Ammon's horn (tissue), 1 donor: ENCODE measurements at regions not wholly inside any gene's neighbourhood (a gene's known extent, or its start where the extent isn't known, plus 50 kb on each side); places are given as distances from the start of the nearest gene placed in this dataset.
"Not testable (repeated sequence)": the region's sequence is repeated elsewhere in the genome, so short reads cannot be mapped to it uniquely, and the experiment has no call there.

Experiments
- DNase-seq: peaks from one replicate; pipeline ENCODE4 v3.0.0-alpha.2; 2016; ENCODE audit warnings: low spot score

DNA sequence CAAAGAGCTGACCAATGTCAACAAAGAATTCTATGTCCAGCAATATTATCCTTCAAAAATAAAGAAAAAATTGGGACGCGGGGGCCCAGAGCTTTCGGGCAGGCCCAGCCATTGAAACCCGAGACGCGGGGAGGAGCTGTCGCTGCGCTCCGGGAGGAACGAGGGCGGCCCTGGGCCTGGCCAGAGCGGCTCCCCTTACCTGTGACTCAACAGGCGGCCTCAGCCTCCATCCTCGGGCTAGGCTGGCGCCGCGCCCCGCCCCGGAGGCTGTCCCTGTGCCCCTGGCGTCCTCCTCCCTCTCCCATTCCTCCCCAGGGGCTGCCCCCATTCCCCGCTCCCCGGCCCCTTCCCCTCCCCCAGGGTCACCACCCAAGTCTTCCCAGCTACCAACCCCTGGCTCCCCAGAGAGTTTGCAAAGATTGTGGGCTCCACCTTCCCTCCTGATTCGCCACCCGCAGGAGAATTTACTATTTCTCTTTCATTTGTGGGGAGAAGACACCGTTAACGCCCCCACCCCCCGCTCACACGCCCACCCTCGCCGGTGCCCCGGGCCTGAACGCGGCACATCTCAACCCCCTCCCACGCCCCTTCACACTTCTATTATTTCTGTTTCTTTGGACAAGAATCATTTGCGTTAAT lies 127.9 kb downstream of the ARRDC4 start:
- DNase-seq, result not testable (repeated sequence)

DNA sequence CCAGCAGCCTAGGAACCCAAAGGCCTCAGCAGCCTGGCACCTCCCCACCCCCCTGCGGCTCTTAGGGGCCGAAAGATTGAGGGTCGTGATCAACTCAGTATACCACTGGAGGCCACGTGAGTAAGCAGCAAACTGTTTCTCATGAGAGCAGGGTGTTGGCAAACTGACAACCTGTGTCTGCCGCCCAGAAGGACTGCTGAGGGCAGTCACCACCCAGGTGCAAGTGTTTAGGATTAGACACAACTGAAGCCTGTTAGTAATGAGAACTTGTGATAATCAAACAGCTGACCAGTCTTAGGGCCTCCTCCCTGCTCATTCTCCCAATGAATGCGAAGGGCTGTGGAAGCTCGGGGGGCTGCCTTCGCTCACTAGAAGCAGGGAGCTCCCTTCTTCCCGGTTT lies 128.8 kb downstream of the ARRDC4 start:
- not testable (repeated sequence) for DNase-seq

DNA sequence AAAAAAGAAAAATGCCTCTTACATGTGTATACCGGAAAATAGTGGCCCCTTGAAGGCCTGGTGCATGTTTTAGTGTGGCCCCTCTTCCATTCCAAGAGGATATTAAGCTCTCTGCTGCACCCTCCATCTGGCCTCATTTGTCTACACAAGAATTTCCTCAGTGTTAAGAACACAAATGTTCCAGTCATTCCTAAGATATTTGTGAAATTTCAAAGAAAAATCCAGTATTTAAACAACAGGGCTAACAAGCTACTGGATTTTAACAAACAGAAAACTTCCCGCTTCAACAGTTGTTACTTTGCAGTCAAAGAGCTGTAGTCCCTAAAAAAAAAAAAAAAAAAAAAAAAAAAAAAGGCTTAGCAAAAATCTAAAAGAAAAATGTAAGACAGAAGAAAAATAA lies 137.5 kb downstream of the ARRDC4 start:
- DNase-seq, result not testable (repeated sequence)

DNA sequence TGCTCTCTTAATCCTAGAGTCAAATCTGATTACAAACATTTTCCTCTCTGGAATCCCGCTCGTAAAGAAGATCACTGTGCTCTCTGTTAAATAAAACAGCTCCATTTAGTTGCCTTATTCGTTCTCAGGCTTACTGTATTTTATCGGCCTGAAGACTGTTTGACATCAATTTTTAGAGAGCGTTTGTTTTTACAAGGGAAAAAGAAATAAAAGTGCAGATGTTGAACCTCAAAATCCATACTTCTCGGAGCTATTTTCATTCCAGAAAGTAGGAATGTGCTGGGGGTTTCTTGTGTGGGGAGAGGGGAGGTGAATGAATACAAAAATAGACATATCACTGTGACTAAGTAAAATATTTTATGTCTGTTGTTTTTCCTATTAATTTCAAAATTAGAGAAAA lies 140.1 kb downstream of the ARRDC4 start:
- not testable (repeated sequence) for DNase-seq

DNA sequence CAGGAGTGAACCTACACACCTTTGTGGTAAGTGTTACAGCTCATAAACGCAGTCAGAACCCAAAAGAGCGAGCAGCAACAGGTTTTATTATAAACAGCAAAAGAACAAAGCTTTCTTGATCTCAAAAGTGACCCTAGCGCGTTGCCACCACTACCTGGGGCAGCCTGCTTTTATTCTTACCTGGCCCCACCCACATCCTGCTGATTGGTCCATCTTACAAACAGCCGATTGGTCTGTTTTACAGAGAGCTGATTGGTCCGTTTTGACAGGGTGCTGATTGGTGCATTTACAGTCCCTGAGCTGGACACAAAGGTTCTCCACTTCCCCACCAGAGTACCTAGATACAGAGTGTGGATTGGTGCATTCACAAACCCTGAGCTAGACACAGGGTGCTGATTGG lies 143.1 kb downstream of the ARRDC4 start:
- DNase-seq, result no peak

DNA sequence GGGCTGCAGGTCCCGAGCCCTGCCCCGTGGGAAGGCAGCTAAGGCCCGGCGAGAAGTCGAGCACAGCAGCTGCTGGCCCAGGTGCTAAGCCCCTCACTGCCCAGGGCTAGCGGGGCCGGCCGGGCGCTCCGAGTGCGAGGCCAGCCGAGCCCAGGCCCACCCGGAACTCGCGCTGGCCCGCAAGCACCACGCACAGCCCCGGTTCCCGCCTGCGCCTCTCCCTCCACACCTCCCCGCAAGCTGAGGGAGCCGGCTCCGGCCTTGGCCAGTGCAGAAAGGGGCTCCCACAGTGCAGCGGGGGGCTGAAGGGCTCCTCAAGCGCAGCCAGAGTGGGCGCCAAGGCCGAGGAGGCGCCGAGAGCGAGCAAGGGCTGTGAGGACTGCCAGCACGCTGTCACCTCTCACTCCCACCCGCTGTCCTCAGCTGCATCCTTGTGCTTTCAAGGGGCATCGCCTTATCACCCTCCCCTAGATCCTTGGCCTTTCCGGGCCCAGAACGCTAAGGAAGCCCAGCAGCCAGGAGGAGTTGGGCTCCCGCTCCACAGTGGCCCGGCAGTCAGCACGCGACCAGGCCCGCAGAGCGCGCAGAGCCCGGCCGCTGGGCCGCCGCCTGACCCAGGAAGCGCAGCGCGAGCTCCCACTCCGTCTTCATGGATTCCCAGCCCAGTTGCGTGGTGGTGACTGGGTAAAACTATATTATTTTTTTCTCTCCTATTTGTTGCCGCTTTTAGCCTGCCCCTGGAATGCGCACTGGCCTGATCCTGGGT lies 144.1 kb downstream of the ARRDC4 start:
- DNase-seq, result not testable (repeated sequence)

DNA sequence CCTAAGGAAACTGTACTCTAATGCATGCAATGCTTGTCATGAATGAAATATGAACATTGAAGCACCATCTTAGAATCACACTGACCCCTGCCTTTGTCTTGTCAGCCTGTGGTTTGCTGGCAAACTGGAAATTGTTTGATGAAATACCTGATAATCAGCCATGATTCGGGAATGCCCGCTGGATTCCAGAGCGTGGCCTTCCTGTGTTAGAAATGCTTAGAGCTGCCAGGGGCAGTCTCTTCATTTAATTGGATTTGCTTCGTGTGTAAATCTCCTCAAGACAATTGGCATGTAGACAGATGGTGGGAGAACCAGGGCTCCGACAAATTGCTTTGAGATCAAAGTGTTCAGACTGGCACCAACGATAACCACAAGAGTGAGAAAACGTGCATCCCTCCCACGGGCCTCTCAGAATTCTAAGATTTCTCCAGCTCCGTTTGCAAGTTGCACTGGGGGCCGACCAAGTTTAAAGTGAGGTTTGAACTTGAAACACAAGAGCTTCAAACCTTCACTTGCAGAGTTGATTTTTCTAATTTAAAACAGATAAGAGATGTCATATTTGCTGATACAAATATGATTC lies 146.2 kb downstream of the ARRDC4 start:
- DNase-seq, result not testable (repeated sequence)

DNA sequence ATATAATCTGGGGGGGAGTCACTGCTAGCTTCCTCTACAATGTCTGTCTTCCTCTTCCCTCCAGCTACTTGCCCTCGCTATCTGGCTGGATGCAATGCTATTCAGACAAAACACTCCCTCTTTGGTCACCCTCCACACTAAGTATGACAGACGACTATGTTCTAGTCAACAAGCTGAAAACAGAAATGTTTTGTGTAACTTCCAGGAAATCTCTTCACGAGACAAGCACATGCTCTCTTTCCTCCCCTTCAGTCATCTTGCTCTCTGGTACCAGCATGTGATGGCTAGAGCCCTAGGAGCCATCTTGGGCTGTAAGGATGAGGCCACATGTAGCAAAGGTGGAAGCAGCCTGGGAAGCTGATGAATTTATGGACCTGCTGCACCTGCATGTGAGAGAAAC lies 151.3 kb downstream of the ARRDC4 start:
- no peak for DNase-seq

DNA sequence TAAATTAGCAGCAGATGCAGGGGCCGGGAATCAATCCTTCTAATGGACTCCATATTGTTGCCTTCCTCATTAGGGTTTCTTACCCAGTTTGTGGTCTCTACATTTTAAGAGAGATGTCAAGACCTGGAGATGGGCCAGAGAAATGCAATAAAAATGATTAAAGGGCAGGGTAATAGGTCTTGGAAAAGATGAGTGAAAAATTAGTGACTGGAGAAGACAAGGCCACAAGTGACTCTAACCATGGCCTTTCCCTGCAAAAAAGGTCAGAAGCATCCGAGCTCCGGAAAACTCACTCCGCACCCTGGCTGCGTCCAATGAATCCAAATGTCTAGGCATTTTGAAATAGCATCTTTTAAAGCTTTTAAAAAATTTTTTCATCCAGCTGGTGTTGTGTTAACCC lies 152.8 kb downstream of the ARRDC4 start:
- no peak for DNase-seq

DNA sequence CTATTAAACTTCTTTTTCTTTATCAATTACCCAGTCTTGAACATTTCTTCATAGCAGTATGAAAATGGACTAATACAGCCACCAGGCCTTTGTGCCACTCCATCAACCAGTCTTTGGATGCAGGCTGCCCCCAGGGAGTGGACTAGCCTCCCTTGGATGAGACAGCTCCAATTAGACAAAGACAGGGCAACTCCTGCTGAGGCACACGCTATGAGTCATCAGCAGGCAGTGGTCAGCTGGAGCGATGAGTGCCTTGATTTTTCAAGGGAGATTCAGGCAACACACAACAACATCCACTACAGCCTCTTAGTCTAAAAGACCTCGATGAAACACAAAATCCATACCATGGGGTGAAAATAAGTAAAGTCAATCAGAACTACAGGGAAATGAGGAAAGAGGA lies 160.1 kb downstream of the ARRDC4 start:
- no peak for DNase-seq

DNA sequence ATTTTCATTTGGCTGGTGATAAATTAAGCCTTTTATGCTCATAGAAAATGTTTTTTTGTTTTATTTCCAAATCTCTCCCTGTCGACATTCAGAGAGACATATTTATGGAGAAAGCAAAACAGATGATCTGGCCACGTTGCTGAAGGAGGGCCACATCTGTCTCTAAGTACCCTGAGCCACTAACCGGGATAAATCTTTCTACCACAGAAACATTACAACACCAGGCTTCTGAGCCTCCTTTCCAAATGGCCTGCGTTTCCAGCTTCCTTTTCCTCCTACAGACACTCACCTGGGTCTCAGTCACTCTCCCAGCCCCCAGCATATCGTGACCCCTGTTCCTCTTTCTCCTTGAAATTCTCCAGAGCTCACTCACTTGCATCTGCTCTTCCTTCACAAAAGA lies 161.0 kb downstream of the ARRDC4 start:
- DNase-seq, result no peak

DNA sequence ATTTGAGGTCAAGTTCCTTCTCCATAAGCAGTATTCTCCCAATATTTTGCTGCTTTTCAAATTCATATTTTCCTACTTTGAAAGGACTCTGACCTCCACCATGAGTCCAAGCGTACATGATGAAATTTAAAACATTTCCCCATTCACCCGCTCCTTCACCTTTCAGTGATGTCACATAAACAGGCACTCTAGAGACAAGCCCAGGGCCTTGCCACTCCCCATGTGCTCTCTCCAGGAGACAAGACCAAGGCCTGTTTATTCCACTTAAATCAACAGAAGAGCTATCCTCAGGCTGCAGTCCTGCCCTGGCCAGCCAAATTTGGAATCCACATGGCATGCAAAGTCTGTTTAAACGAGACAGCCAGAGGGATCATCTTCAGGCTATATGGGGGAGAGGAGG lies 161.5 kb downstream of the ARRDC4 start:
- no peak for DNase-seq

DNA sequence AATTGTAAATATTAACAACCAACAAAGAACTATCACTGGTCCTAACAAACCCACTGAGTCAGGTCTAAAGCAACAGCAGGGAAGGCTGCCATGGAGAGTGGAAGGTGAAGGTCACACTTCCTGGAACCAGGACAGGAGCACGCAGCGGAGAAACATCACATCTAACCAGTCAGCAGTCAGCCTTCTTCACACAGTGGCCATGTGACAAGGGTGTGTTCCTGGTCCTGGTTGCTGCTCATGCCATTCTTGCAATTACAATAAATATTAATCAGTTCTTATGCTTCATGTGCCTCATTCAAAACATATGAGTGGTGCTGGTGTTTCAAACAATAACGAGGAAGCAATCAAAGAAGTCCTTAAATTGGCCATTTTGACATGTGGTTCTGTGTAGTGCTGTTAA lies 162.8 kb downstream of the ARRDC4 start:
- DNase-seq, result no peak

DNA sequence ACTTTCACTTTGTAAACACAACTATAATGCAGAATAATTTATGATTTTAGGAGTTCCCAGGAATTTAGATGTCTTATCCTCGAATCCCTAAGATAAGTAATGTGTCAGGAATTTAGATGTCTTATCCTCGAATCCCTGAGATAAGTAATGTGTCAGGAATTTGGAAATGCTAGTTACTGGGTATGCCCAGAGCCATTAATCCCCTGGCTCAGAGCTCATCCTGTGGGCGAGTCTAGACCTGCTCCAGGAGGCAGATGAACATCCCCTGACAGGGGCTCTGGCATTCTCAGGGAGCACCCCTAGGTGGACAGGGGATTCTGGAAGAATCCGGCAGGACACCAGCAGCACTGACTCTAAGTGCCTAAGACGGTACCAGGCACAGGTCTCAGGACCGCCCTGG lies 163.3 kb downstream of the ARRDC4 start:
- DNase-seq, result no peak

DNA sequence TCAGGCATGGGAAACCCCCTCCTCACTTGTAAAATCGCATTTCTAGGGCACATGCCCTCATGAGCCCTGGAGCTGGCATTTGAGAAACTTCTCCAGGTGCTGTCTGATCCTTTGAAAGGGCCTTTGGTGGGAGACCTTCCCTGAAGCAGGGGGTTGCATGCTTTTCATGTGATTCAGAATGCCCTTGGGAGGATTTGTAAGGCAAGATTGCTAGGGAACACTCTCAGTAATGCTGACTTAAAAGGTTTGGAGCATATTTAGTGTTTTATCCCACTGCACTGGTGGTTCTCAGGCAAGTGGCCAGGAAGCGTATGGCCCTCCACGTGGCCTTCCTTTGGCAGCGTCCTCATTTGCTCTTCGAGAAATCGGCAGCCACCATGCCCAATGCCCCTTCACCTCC lies 164.1 kb downstream of the ARRDC4 start:
- no peak for DNase-seq

DNA sequence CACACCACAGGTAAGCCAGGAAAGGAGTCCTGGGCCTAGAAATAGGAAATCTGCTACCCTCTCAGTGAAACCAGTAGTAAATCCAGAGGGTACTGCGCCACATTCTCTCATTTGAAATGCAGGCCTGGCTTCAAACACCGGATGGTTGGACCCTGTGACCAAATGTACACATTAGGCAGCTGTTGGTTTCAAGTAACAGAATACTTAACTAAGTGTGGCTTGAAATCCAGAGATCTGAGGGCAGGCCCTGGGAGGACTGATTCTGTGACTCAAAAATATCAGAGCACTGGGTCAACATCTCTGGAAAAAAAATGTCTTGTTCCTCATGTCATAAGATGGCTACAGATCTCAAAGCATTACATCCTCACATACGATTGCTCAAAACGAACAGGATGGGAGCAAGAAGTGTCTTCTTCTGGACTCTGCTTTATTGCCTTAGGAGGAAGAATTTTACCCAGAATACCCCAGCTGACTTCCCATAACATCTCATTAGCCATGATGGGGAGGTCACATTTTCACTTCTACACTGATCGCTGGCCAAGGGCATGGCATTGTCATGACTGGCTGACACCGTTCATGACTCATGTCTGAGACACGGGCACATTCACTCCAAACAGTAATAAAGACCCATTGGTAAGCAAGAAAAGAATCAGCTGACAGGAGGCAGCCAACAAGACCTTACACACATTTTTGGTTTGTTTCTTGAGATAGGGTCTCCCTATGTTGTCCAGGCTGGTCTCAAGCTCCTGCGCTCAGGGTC lies 166.0 kb downstream of the ARRDC4 start:
- DNase-seq, result no peak

DNA sequence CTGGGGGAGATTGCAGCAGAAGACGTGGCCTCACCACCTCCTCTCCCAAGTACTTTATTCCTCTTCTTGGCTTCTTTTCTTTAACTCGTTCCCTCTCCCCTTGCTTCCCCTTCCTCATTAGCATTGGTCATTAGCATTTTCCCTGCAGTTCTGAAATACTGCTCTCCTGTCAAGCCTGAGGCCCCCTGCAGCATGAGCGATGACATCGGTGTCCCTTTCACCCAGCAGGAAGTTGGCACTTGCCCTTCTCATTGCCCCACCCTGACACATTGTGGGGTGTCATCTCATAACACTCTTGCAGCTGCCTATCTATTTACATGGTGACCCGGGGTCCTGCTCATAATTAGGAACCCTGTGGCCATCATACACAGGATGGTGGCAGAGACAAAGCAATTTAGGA lies 167.1 kb downstream of the ARRDC4 start:
- DNase-seq, result no peak

DNA sequence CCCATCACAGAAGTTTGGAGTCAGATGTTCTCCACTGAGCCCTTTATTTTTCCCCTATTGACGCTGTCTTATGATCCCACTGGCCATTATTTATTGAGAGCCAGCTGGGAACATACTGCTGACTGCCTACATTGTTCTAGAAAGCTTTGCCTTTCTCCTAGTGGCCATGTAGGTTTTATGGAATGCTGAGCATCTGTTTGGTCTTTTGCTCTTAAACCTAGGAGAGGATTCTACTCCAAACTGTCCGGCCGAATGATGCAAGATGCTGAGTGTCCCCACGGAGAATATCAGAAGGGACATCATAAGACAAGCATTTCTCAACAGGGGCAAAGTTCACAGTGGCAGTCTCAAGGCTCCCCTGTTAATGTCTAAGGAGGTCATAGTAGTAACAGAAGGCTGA lies 171.4 kb downstream of the ARRDC4 start:
- no peak for DNase-seq

DNA sequence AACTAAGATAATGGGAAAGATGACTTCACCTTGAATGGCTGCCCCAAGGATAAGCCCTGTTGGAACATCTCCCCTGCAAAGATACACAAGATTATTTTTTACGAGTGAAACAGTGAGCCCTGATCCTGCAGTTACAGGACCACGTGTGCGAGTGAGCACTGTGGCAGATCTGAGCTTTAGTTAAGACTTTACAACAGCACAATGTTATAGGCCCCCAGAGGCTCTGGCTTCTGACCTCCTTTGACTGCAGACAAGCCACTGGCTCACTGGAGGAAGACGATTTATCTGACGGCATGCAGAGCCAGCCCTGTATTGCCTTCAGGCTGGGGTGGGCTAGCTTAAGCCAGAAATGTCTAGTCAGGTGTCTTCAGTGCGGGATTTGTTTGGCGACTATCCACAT lies 174.4 kb downstream of the ARRDC4 start:
- no peak for DNase-seq

DNA sequence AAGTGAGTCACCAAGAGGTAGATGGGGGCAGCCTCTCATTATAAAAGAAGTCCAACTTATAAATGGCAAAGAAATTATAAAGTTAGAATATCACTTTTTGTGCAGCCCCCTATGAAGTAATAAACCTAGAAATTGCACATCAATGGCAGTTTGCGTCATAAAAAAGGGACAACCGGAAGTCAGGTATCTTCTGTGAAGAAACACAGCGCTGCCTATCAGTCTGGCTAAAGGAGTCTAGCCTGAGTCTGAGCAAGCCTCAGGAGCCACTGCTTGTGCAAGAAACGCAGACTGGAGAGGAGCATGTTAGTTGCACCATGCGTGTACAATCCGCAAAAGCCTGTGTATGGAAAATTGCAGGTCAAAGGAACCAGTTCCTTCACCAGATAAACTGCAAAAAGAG lies 178.4 kb downstream of the ARRDC4 start:
- no peak for DNase-seq

DNA sequence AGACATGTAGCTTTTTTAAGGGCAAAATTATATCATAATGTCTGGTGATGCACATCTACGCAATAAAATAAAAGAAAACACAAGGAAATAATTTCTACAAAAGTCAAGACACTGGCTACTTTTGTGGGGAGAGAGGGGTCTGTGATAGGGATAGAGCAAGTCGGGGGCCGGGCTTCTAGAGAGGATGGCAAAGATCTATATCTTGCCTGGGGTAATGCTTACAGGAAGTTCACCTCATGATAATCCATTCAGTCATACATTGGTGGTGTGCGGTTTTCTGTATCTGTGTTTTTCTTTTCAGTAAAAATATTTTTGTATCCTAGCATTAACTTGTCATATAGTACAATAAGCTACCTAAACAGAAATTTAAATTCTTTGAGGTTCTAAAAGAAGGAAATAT lies 178.8 kb downstream of the ARRDC4 start:
- DNase-seq, result no peak

DNA sequence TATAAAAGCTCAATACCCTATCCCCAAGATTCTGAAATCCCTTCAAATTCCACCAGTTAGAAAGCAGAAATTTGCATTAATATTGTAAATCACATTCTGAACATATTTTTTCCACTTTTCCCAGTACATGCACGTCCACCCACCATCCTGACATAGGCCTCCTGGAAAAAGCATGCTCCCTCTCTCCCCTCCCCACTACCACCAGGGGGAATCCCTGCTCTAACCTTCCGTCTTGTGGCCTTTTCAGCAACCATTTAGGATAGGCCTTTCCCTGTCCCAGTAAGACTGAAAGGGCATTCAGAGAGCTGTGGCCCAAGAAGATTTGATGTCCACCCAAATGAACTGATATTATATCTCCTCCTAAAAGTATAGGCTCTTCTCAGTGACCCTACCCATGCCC lies 182.1 kb downstream of the ARRDC4 start:
- no peak for DNase-seq

DNA sequence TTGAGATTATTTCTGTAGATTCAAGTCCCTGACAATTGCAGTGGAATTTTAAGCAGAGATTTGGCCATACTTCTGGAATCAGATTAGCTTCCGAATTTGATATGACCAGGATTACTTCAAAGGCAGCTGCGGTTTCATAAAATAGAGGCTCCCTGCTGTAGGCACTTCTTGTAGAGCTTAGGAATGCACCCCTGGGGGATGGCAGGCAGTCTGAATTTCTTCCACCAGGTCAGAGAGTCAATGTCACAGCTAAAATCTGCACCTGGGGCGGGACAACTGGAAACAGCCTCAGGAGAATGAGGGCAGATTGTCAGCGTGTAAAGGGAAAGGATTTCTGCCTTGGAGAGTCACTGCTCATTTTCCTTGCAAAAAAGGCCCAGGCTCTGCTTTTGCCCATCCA lies 182.6 kb downstream of the ARRDC4 start:
- DNase-seq, result no peak
